NOMO-1 treated with DMSO at 0.1 percent for 48 hours (cell line): ENCODE measurements at regions not wholly inside any gene's neighbourhood (a gene's known extent, or its start where the extent isn't known, plus 50 kb on each side); places are given as distances from the start of the nearest gene placed in this dataset.
"Not testable (repeated sequence)": the region's sequence is repeated elsewhere in the genome, so short reads cannot be mapped to it uniquely, and the experiment has no call there.

Experiments
- DNase-seq: peaks from one replicate; lab custom pipeline; 2025; ENCODE audit not compliant: unreplicated experiment; lab: John Stamatoyannopoulos, UW

DNA sequence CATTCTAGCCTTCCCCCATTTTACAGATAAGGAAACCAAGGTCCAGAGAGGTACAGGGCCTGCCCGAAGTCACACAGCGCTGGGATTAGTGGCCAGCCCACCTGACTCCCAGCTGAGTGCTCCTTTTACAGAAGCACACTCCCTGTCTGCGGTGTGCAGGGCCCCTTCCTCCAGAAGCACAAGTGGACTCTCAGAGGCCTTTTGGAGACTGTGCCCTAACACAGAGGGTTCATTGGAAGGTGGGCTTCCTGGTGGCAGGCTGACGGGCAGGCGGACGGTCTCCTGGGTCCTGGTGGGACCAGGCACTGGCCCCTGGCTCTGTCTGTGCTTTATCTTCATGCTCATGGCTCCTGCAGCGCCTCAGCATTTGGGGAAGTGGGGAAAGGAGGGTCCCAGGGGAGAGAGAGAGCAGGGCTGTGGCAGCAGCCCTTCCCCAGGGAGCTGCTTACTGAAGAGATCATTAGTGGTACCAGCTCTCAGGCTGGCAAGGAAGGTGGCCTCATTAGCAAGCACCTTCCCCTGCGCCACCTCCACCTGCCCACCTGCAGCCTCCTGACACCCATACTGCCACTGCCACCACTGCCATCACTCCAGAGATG is 83.1 kb upstream of the GOLGA6L4 start:
- DNase-seq = not testable (repeated sequence)

DNA sequence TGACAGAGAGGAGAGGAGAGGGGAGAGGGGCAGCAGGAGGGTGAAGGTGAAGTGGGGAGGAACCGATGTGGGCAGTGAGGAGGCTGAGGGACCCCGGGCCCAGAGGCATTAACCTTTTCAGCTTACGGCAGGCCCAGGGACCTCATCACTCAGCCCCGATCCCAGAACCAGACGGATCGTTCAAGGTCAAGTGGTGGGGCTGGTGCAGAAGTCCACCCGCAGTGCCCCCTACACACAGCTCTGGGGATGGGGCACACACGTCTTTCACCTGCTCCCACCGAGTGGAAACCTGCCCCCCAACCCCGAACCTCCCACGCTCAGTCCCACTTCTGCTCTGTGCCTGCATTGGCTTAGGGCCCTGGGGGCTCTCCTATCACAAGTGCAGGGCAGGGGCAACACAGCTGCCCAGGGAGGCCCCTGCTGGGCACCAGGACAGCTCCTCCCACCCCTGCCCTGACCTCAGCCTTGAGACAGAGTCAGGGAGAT is 81.9 kb upstream of the GOLGA6L4 start:
- not testable (repeated sequence) for DNase-seq

DNA sequence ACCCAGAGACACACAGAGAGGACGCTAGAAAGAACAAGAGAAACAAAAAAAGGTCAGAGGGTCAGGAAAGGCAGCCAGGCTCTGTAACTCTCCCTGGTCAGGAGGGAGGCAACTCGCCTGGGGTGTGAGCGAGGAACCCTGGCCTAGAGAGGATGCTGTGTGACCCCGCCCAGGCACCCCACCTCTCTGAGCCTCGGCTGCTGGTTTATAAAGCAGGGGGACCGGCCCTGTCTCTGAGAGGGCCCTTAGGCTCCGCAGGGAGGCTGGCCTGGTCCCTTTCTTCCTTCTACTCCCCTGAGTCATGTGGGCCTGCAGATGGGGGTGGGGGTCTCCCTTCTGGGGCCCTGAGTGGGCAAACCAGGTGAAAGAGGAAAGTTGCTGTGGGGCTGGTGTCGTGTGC is 81.3 kb upstream of the GOLGA6L4 start:
- not testable (repeated sequence) for DNase-seq

DNA sequence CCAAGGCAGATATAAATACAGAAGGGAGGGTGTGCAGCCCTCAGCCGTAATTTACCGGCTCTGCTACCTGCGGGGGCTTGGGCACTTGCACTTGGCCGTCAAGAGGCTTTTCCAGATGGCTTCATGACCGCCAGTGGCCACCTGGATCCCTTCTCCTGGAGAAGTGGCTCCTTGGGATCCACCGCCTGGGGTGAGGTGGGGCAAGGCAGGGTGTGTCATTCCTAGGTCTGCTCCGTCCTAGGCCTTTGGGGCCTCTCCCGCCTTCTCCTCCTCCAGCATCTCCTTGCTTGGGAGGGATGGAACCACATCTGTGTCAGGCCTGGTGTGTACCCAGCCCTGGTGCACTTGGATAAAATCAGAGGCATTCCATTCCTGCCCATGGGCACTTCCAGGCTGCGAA is 80.8 kb upstream of the GOLGA6L4 start:
- DNase-seq = not testable (repeated sequence)

DNA sequence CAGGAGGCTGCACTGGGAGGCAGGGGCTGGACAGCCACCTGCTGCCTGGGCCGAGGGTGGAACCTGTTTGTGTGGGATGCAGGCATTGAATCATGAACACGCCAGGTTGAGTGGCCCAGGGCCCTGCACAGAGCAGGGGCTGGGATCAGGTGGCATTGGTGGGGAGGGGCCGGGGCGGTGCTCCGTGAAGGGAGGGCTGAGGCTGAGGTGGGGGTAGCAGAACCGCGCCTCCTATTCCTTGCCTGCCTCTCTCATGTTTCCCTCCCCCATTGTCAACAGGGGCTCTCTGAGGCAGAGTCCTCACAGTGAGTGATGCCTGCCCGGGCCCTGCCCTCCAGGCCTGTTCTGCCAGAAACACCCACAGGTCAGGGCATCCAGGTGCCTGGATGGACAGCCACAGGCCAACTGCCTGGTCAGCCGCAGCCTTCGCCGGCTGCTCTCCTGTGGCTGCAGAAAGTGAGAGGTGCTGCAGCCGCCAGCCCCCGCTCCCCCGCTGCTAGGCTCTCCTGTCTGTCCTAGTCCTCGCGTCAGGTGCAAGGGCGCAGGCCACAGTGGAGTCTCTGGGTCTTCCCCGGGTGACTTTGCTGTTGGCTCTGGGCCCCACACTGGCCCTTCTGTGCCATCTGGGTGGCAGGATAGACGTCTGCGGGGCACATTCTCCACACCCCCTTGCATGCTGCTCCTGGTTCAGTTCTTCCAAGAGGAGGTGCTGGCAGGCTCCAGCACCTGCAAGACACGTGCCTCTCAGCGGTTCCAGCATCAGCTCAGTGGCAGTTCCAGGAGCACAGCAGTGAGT is 79.6 kb upstream of the GOLGA6L4 start:
- not testable (repeated sequence) for DNase-seq

DNA sequence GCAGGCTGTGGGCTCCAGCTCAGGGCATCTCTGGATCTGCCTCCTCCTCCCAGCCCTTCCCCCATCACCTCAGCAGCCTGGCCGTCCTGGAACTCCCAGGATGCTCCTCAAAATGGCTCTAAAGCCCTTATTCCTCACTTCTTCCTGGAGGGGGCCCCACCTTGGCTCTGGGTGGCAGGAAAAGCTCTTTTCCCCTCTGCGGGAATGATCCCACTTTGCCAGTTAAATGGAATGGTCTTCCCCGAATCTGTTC is 79.1 kb upstream of the GOLGA6L4 start:
- DNase-seq = not testable (repeated sequence)

DNA sequence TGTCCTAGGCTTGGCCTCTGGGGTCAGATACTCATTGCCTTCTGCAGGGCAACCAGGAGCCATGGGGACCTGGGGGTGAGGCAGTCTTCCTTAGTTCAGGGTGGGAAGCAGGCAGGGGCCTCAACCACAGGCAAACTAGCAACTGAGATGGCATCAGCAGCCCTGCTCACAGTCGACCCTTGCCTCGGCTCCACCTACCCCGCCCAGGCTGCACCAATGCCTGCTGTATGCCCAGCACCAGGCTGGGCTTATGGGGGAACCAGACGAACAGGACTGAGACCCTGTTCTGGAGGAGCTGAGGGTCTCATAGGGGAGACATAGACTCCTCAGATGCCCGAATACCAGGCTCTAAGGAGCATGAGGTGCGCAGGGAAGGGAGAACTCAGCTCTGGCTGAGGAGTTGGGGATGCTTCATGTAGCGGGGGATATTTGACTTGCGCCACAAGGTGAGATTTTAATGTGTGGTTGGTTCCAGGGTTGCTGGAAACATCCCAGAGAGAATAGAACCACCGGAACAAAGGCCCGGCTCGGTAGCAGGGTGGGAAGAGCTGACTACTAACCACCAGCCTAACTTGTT is 78.4 kb upstream of the GOLGA6L4 start:
- not testable (repeated sequence) for DNase-seq

DNA sequence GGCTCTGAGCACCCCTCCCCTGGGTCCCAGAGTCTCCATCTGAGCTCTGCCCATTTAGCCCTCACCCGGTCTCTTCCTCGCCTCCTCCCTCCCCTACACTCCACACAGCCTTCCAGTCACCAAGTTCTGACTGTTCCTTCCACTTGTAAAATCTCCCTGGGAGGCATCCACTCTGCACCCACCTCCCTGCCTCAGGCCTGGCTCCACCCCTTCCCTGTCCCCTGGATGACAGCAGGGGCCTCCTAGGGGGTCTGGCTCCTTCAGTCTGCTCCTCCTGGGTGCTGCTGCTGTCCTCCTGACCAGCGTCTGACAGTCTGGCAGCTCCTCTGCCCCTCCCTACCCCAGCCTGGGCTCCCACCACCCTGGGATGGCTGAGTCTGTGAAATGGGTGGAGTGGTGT is 77.7 kb upstream of the GOLGA6L4 start:
- not testable (repeated sequence) for DNase-seq

DNA sequence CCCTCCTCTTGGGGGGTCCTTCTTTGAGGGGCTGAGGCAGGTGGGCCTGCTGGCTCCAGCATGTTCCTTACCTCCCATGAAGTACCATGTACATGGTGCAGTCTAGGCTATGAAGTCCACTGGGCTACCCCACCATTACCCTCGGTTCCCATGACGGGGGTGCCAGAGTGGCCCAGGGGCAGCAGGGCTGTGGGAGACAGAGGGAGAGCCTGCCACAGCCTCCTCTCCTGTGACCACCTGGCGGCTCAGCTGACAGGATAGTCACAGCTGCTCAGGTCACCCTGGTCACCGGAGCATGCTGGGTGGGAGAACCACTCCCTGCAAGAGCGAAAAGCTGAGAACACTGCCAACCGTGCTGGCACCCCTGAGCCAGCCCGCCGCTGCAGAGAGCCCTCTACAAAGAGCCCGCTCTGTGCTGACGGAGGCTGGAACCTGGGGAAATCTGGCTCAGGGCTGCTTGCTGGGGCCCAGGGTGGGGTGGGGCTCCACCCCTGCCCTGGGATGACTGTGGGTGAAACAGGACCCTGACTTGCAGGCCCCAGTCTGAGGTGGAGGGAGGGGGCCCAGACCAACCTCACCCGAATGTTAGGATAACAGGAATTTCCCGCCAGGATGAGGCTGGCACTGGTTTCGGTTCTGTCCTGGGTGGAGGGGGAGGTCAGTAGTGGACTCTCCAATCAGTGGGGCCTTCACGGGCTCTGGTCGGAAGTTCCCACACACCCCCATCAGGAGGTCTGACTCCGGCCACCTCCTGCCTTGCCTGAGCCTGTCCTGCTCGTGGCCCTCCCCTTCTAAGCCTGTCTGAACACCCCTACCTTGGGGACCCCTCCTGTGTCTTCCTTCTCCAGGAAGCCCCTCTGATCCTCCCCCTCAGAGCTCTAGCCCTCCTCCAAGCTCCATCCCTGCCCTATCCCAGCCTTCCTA is 76.0 kb upstream of the GOLGA6L4 start:
- DNase-seq = not testable (repeated sequence)

DNA sequence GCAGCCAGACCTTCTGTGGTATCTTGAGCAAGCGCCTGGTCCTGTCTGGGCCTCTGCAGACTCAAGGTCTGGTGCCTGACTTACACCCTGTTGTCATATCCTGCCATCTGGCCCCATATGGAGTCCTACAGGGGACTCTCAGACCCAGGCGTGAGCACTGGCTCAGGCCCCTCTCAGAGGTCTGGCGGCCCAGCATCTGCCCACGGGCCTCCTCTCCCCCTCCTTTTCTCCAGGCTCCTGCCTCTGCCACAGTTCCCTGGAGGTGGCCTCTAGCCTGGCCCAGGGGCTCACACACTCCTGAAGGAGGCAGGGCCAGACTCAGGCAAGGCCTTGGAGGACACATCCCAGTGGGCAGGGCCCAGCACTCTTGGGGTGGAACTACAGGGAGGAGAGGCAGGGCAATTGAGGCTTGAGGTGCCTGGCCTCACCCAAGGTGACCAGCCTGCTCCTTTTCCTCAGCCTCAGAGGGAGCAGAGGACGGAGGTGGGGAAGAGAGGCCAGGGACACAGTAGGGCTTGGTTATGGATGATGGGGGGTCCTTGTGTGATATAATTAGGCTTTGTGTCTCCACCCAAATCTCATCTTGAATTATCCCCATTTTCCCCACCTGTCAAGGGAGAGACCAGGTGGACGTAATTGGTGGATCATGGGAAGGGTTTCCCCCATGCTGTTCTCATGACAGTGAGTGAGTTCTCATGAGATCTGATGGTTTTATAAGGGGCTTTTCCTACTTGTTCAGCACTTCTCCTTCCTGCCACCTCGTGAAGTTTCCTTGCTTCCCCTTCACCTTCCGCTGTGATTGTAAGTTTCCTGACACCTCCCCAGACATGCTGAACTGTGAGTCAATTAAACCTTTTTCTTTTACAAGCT is 70.9 kb upstream of the GOLGA6L4 start:
- not testable (repeated sequence) for DNase-seq

DNA sequence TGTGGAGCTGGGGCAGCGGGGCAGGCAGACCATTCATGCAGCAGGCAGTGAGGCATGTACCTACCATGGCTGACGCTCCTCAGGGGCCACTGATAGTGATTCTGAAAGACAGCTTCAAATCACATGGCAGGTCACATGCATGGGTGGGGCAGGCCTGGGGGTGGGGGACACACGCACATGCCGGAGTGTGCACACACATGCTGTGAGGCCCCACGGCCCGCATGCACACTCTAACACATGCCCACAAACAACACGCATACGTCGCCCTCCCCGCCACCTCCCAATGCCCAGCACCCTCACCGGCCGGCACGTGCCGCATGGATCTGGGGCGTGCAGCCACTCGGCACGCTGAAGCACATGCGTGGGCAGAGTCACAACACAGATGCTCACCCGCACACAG is 65.5 kb upstream of the GOLGA6L4 start:
- not testable (repeated sequence) for DNase-seq

DNA sequence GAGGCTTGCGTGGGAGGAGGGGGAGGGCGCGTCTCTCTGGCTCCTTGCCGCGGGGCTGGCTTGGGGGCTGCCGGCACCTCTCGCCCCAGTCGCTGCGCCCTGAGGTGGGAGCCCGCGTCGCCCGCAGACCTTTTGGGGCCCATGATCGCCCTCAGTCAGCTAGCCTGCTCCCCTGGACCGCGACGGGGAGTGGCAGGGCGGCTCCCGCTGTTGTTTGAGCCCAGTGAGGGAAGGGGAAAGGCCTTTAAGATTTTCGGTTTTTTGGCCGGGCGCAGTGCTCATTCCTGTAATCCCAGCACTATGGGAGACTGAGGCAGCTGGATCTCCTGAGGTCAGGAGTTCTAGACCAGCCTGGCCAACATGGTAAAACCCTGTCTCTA is 62.4 kb upstream of the GOLGA6L4 start:
- not testable (repeated sequence) for DNase-seq
